Psoas muscle (tissue), 7 donors: ENCODE measurements at regions not wholly inside any gene's neighbourhood (a gene's known extent, or its start where the extent isn't known, plus 50 kb on each side); places are given as distances from the start of the nearest gene placed in this dataset.
"Not testable (repeated sequence)": the region's sequence is repeated elsewhere in the genome, so short reads cannot be mapped to it uniquely, and the experiment has no call there.

Experiments
- ATAC-seq, 4 donors: fragments of 200-7000 bp; cut with Tn5 transposase; one replicate each; pipeline ENCODE4 v1.9.1; 2020; ENCODE audit warnings: moderate library complexity in 3 of 4, mild to moderate bottlenecking in 2 of 4
- DNase-seq, 2 donors: peaks; one replicate each; pipeline ENCODE4 v3.0.0-alpha.2; 2020
- H3K27ac ChIP-seq: fragments of 200-600 bp; one replicate; pipeline ENCODE4 v1.8.0; 2022
- H3K27me3 ChIP-seq, 3 donors: fragments of 200-600 bp in 1 of 3; one replicate each; pipeline versions ENCODE4 v1.6.1 to v1.8.0; 2013 to 2022; ENCODE audit warnings: low read length in 2 of 3, mild to moderate bottlenecking in 2 of 3, moderate library complexity in 1 of 3; ENCODE audit not compliant: insufficient read depth in 3 of 3
- H3K36me3 ChIP-seq, 2 donors: fragments of 200-600 bp in 1 of 2; one replicate each; pipeline versions ENCODE4 v1.6.1 to v1.8.0; 2013 to 2022; ENCODE audit warnings: low read depth in 1 of 2, mild to moderate bottlenecking in 1 of 2, moderate library complexity in 1 of 2; ENCODE audit not compliant: insufficient read depth in 1 of 2
- H3K4me1 ChIP-seq: fragments of 200-600 bp; one replicate; pipeline ENCODE4 v1.8.0; 2022
- H3K4me3 ChIP-seq: fragments of 200-600 bp; one replicate; pipeline ENCODE4 v1.8.0; 2022; ENCODE audit warnings: mild to moderate bottlenecking
- H3K9me3 ChIP-seq: fragments of 200-600 bp; one replicate; pipeline ENCODE4 v1.8.0; 2022
- WGBS, 3 donors: extraction: QIAGEN DNeasy Blood & Tissue Kit; methylation state at CpG; one replicate each; pipeline versions ENCODE4 v1.1.6 to v1.1.7; 2013; 5-methylcytosine and 5-hydroxymethylcytosine counted together
- intact Hi-C, 2 donors: fragments of 100-400 bp; cut with DNase I; formaldehyde crosslinking; loops; one replicate each; pipeline versions ENCODE4 v1.11.0 to v1.14.2; 2022
- TF ChIP-seq, protein P1 (sequence below): fragments of 200-600 bp; IDR thresholded peaks from one replicate; pipeline ENCODE4 v1.8.0; 2022; ENCODE audit warnings: antibody characterized with exemption
- donor health status: healthy with polysubstance abuse.
- donor health status: DM: no; HTN: no; CAD: no; lungs with moderate emphysema.
- donor health status: Bipolar disorder and iron deficiency.
- donor health status: healthy.
- donor health status: DM: yes; HTN: yes; CAD: no.
- donor health status: DM: no; HTN: no; CAD: no.
- donor health status: DM: yes; HTN: yes; CAD: no.

GRCh38 chr1:96521994-96522760 is 199.4 kb upstream of the PTBP2 start:
- H3K36me3 ChIP-seq: no peaks in the 10 kb centered on the region
- H3K9me3 ChIP-seq: no peaks in the 10 kb centered on the region
- H3K27me3 ChIP-seq: no peaks in the 10 kb centered on the region
- no peak for ATAC-seq
- intact Hi-C loops: no loop called here
- WGBS, 3 donors: 89 to 91% (median 90%) methylated on average over 2 of the region's 2 CpGs
- H3K27ac ChIP-seq: no peak overlapping the region
- H3K4me3 ChIP-seq: no peak overlapping the region
- DNase-seq: no peak
- TF ChIP-seq, protein P1, sequence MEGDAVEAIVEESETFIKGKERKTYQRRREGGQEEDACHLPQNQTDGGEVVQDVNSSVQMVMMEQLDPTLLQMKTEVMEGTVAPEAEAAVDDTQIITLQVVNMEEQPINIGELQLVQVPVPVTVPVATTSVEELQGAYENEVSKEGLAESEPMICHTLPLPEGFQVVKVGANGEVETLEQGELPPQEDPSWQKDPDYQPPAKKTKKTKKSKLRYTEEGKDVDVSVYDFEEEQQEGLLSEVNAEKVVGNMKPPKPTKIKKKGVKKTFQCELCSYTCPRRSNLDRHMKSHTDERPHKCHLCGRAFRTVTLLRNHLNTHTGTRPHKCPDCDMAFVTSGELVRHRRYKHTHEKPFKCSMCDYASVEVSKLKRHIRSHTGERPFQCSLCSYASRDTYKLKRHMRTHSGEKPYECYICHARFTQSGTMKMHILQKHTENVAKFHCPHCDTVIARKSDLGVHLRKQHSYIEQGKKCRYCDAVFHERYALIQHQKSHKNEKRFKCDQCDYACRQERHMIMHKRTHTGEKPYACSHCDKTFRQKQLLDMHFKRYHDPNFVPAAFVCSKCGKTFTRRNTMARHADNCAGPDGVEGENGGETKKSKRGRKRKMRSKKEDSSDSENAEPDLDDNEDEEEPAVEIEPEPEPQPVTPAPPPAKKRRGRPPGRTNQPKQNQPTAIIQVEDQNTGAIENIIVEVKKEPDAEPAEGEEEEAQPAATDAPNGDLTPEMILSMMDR: no peak
- peaks cover 5% of the 10 kb centered on the region for H3K4me1 ChIP-seq

- no peaks in the 10 kb centered on the region for H3K9me3 ChIP-seq
- intact Hi-C loops: no loop called here
- H3K4me1 ChIP-seq: peaks cover 5% of the 10 kb centered on the region
- H3K27me3 ChIP-seq: no peaks in the 10 kb centered on the region
- TF ChIP-seq, protein P1: no peak
- 50 to 71% (median 63%) methylated on average over 1 of the region's 1 CpG for WGBS, 3 donors
- no peaks in the 10 kb centered on the region for H3K36me3 ChIP-seq
- DNase-seq (no peak), ATAC-seq (no peak)
- H3K4me3 ChIP-seq: no peak overlapping the region
- H3K27ac ChIP-seq: no peak overlapping the region
Measured at GRCh38 chr1:96522927-96523326, 198.7 kb upstream of the PTBP2 start.

DNA sequence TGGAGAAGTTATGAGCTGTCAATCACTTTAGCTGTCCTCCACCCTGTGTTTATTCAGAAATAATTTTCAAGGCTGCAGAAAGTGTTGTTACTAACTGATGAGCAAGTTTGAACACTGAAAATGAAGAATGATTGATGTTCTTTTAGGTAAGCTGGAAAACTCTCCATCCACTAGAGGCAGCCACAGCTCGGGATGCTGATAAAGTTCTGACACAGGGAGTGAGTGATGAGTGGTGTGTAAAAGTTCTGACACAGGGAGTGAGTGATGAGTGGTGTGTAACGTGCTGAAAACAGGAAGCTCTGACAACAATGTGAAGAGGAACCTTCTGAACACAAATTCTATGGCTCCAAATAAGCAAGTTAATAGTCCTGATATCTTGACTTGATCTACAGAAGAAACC is 197.5 kb upstream of the PTBP2 start:
- no peak overlapping the region for H3K4me3 ChIP-seq
- intact Hi-C loops: no loop called here
- no peaks in the 10 kb centered on the region for H3K27me3 ChIP-seq
- H3K9me3 ChIP-seq: peaks cover 9% of the 10 kb centered on the region
- peaks cover 5% of the 10 kb centered on the region for H3K4me1 ChIP-seq
- H3K27ac ChIP-seq: no peak overlapping the region
- WGBS, 3 donors: 32 to 48% (median 35%) methylated on average over 2 of the region's 2 CpGs
- no peak for ATAC-seq
- no peaks in the 10 kb centered on the region for H3K36me3 ChIP-seq
- TF ChIP-seq, protein P1: no peak
- DNase-seq: no peak

DNA sequence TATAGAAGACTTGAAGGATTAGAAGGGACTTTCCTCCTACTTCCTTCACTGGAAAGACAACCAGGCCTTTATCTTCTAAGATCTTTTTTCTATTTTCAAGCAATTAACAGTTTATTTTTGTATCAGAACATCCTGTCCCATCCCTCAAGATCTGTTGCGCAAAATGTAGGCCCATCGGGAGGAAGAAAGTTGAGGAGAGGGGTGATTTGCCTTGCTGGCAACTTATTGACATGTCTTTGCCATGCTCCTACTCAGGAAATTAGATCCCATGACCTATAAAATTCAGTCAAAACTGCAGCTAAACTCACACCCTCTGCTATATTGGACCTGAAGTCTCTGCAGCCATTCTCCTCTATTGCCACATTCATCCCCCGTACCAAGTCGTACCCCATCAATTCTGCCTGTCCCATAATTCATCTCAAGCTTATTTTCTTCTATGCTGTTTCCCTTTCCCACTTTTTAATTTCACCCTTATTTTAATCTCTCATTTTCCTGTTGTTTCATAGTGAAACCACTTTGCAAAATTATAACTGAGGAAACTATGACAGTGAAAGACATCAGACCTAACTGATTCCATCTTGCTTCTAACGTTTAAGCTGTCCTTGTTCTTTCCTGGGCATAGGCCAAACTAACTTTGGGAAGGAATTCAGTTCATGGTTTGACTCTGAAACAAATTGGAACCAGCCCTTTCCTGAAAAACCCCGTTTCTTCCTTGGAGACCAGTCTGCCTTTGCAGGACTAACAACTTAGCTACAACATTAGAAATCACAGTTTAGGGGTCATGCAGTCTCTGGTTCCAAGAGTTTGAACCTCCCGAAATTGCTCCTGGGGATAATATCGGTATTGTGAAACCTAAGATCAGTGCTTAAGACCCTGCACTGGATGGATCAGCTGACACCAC is 195.7 kb upstream of the PTBP2 start:
- ATAC-seq (peak in 2 of 4 donors; percentile 43 to 87), DNase-seq (no peak)
- TF ChIP-seq, protein P1: no peak
- Histone ChIP-seq H3K27ac (no peak overlapping the region), H3K27me3 (no peaks in the 10 kb centered on the region), H3K36me3 (no peaks in the 10 kb centered on the region), H3K4me3 (no peak overlapping the region), H3K4me1 (peaks cover 5% of the 10 kb centered on the region), H3K9me3 (peaks cover 12% of the 10 kb centered on the region)
- WGBS, 3 donors: 36 to 50% (median 44%) methylated on average over 8 of the region's 8 CpGs
- intact Hi-C loops: no loop called here

DNA sequence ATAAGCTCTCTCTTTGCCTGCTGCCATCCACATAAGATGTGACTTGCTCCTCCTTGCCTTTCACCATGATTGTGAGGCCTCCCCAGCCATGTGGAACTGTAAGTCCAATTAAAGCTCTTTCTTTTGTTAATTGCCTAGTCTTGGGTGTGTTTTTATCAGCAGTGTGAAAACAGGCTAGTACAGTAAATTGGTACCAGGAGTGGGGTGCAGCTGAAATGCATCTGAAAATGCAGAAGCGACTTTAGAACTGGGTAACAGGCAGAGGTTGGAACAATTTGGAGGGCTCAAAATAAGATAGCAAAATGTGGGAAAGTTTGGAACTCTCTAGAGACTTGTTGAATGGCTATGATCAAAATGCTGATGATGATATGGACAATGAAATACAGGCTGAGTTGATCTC is 192.9 kb upstream of the PTBP2 start:
- H3K36me3 ChIP-seq, ATAC-seq, DNase-seq, H3K4me3 ChIP-seq, H3K4me1 ChIP-seq, H3K27me3 ChIP-seq, H3K27ac ChIP-seq, intact Hi-C loops: not testable (repeated sequence)
- peaks cover 12% of the 10 kb centered on the region for H3K9me3 ChIP-seq
- WGBS, 3 donors: 94 to 100% (median 100%) methylated on average over 1 of the region's 1 CpG
